ENCODE measurements at regions not wholly inside any gene's neighbourhood (a gene's known extent, or its start where the extent isn't known, plus 50 kb on each side); places are given as distances from the start of the nearest gene placed in this dataset.
"Not testable (repeated sequence)": the region's sequence is repeated elsewhere in the genome, so short reads cannot be mapped to it uniquely, and the experiment has no call there.

GRCh38 chr6:991192-991591 lies 298.3 kb upstream of the EXOC2 start:
- TF ChIP-seq CTCF (IDR thresholded peaks at IDR 0.05; ENCODE audit: insufficient read depth, low read depth, low read length, missing control alignments): no peak
- H3K4me3 ChIP-seq (ENCODE audit: low read depth, low read length): no peak overlapping the region
- no peak for DNase-seq (ENCODE audit: low read depth)

GRCh38 chr6:984031-984430 lies 291.1 kb upstream of the EXOC2 start:
- no peak for DNase-seq (ENCODE audit: low read depth)
- H3K4me3 ChIP-seq (ENCODE audit: low read depth, low read length): no peak overlapping the region
- no peak for TF ChIP-seq CTCF (IDR thresholded peaks at IDR 0.05; ENCODE audit: insufficient read depth, low read depth, low read length, missing control alignments)

GRCh38 chr6:978937-979685 lies 286.2 kb upstream of the EXOC2 start:
- no peak overlapping the region for H3K4me3 ChIP-seq (ENCODE audit: low read depth, low read length)
- TF ChIP-seq CTCF (IDR thresholded peaks at IDR 0.05; ENCODE audit: insufficient read depth, low read depth, low read length, missing control alignments): no peak

GRCh38 chr6:977226-977625 lies 284.3 kb upstream of the EXOC2 start:
- not testable (repeated sequence) for DNase-seq (ENCODE audit: low read depth); H3K4me3 ChIP-seq (ENCODE audit: low read depth, low read length)

More at GRCh38 chr6:978937-979685, 286.2 kb upstream of the EXOC2 start:
- DNase-seq (ENCODE audit: low read depth): no peak

DNA sequence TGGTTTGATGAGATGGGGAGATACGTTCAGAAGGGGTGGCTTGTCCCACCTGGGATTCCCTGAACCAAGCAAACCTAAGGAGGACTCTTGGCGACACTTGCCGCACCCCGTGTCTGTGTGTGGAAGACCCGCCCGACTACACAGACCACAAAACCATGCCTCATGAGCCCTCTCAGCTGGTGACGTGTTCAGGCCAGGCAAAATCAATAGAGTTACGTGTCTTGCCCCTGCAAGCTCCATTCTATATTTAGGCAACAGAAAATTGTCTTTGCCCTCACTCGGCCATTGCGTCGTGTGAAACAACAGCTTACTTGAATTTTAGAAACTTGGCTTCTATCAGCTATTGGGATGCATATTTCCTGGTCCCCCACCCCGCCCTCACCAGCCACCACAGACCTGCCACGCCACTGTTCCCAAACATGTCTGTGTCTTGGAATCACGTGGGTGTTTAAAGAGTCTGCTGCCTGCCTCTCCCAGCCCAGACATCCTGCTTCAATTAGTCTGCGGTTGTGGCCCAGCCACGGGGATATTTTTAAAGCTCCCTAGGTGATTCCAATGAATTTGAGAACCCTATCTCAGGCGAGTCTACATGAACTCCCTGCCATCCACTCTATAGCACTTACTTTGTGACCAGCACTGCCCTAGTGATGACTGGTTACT lies 279.2 kb upstream of the EXOC2 start:
- H3K4me3 ChIP-seq (ENCODE audit: low read depth, low read length): no peak overlapping the region
- no peak for DNase-seq (ENCODE audit: low read depth)
- TF ChIP-seq CTCF (IDR thresholded peaks at IDR 0.05; ENCODE audit: insufficient read depth, low read depth, low read length, missing control alignments): no peak

GRCh38 chr6:968791-969190 lies 275.9 kb upstream of the EXOC2 start:
- TF ChIP-seq CTCF (IDR thresholded peaks at IDR 0.05; ENCODE audit: insufficient read depth, low read depth, low read length, missing control alignments): no peak
- no peak for DNase-seq (ENCODE audit: low read depth)
- no peak overlapping the region for H3K4me3 ChIP-seq (ENCODE audit: low read depth, low read length)

DNA sequence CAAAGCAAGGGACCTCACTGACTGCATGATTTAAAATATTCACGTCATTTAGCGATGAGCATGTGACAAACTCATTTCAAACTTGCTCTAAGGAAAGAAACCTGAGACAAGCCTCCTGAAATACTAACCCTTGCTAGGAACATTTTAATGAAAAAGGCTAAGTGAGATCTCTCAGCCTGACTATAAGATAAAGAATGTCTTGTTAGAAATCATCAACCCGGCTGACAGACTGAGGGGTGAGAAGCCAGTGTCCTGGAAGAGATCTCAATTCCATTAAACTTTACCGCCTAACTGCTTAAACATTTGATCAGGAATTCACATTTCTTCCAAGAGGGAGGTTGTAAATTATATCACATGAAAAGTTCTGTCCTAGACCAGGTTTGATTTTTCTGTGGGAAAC lies 274.8 kb upstream of the EXOC2 start:
- DNase-seq (ENCODE audit: low read depth): no peak
- TF ChIP-seq CTCF (IDR thresholded peaks at IDR 0.05; ENCODE audit: insufficient read depth, low read depth, low read length, missing control alignments): no peak

More for the DNA sequence above, 274.8 kb upstream of the EXOC2 start:
- no peak overlapping the region for H3K4me3 ChIP-seq (ENCODE audit: low read depth, low read length)
